ENCODE measurements at regions not wholly inside any gene's neighbourhood (a gene's known extent, or its start where the extent isn't known, plus 50 kb on each side); places are given as distances from the start of the nearest gene placed in this dataset.

- FAIRE-seq (no peak), DNase-seq (ENCODE audit: low read depth) (no peak)
- H4K20me1 ChIP-seq (ENCODE audit: insufficient read depth, low read length): no peaks in the 10 kb centered on the region
- no peak overlapping the region for H3K4me3 ChIP-seq (ENCODE audit: insufficient read depth, low read depth, low read length)
- no peak for TF ChIP-seq CTCF (IDR thresholded peaks at IDR 0.05; ENCODE audit: insufficient read depth, low read depth, low read length)
- no peak overlapping the region for H3K27ac ChIP-seq (ENCODE audit: low read depth, low read length)
- peaks cover 2% of the 10 kb centered on the region for H3K4me1 Mint-ChIP-seq (ENCODE audit: low read depth, unreplicated experiment)
- H3K79me2 ChIP-seq (ENCODE audit: insufficient read depth, low read length): no peaks in the 10 kb centered on the region
- H3K9me3 Mint-ChIP-seq (ENCODE audit: unreplicated experiment): no peaks in the 10 kb centered on the region
- no peak overlapping the region for H3K9ac ChIP-seq (ENCODE audit: low read length)
- no peaks in the 10 kb centered on the region for H3K27me3 Mint-ChIP-seq (ENCODE audit: low read depth, unreplicated experiment)
- H3K27ac Mint-ChIP-seq (ENCODE audit: unreplicated experiment): no peak overlapping the region
- no peak overlapping the region for H3K4me3 Mint-ChIP-seq (ENCODE audit: unreplicated experiment)
- H3K4me2 ChIP-seq (ENCODE audit: low read length): no peak overlapping the region
- H3K36me3 ChIP-seq (ENCODE audit: insufficient read depth, low read length): no peaks in the 10 kb centered on the region
- no peak overlapping the region for H2AFZ ChIP-seq (ENCODE audit: low read depth, low read length)
- H3K27me3 ChIP-seq (ENCODE audit: insufficient read depth, low read length): no peaks in the 10 kb centered on the region
- H3K9me3 ChIP-seq (ENCODE audit: insufficient read depth, low read depth, low read length): no peaks in the 10 kb centered on the region
- H3K36me3 Mint-ChIP-seq (ENCODE audit: low read depth, unreplicated experiment): no peaks in the 10 kb centered on the region
- no peaks in the 10 kb centered on the region for H3K4me1 ChIP-seq (ENCODE audit: insufficient read depth, low read length)
Measured at GRCh38 chr3:146796078-146796477, 190.9 kb upstream of the PLSCR5 start.

GRCh38 chr3:146783446-146783845 lies 178.3 kb upstream of the PLSCR5 start:
- peaks cover 9% of the 10 kb centered on the region for H3K4me1 Mint-ChIP-seq (ENCODE audit: low read depth, unreplicated experiment)
- H3K4me3 ChIP-seq (ENCODE audit: insufficient read depth, low read depth, low read length): no peak overlapping the region
- no peak overlapping the region for H3K4me2 ChIP-seq (ENCODE audit: low read length)
- no peaks in the 10 kb centered on the region for H3K79me2 ChIP-seq (ENCODE audit: insufficient read depth, low read length)
- H3K9me3 ChIP-seq (ENCODE audit: insufficient read depth, low read depth, low read length): no peaks in the 10 kb centered on the region
- H3K27me3 ChIP-seq (ENCODE audit: insufficient read depth, low read length): no peaks in the 10 kb centered on the region
- TF ChIP-seq CTCF (IDR thresholded peaks at IDR 0.05; ENCODE audit: insufficient read depth, low read depth, low read length): no peak
- no peak for TF ChIP-seq EZH2 (IDR thresholded peaks at IDR 0.05; ENCODE audit: insufficient read depth, low read length)
- H3K27ac ChIP-seq (ENCODE audit: low read depth, low read length): no peak overlapping the region
- peak; percentile 4 for DNase-seq (ENCODE audit: low read depth)
- H3K36me3 Mint-ChIP-seq (ENCODE audit: low read depth, unreplicated experiment): no peaks in the 10 kb centered on the region
- no peak overlapping the region for H3K9ac ChIP-seq (ENCODE audit: low read length)
- H3K9me3 Mint-ChIP-seq (ENCODE audit: unreplicated experiment): no peaks in the 10 kb centered on the region
- no peaks in the 10 kb centered on the region for H3K27me3 Mint-ChIP-seq (ENCODE audit: low read depth, unreplicated experiment)
- H3K27ac Mint-ChIP-seq (ENCODE audit: unreplicated experiment): no peak overlapping the region
- no peaks in the 10 kb centered on the region for H3K4me1 ChIP-seq (ENCODE audit: insufficient read depth, low read length)
- H3K36me3 ChIP-seq (ENCODE audit: insufficient read depth, low read length): no peaks in the 10 kb centered on the region
- H2AFZ ChIP-seq (ENCODE audit: low read depth, low read length): no peak overlapping the region
- FAIRE-seq: no peak
- no peaks in the 10 kb centered on the region for H4K20me1 ChIP-seq (ENCODE audit: insufficient read depth, low read length)
- H3K4me3 Mint-ChIP-seq (ENCODE audit: unreplicated experiment): no peak overlapping the region

- Histone ChIP-seq H2AFZ (ENCODE audit: low read depth, low read length) (no peak overlapping the region), H4K20me1 (ENCODE audit: insufficient read depth, low read length) (no peaks in the 10 kb centered on the region), H3K4me2 (ENCODE audit: low read length) (no peak overlapping the region), H3K9me3 (ENCODE audit: insufficient read depth, low read depth, low read length) (no peaks in the 10 kb centered on the region), H3K4me3 (ENCODE audit: insufficient read depth, low read depth, low read length) (no peak overlapping the region), H3K79me2 (ENCODE audit: insufficient read depth, low read length) (no peaks in the 10 kb centered on the region), H3K4me1 (ENCODE audit: insufficient read depth, low read length) (no peaks in the 10 kb centered on the region), H3K9ac (ENCODE audit: low read length) (no peak overlapping the region), H3K36me3 (ENCODE audit: insufficient read depth, low read length) (no peaks in the 10 kb centered on the region), H3K27ac (ENCODE audit: low read depth, low read length) (no peak overlapping the region), H3K27me3 (ENCODE audit: insufficient read depth, low read length) (no peaks in the 10 kb centered on the region)
- FAIRE-seq: no peak
- no peaks in the 10 kb centered on the region for H3K36me3 Mint-ChIP-seq (ENCODE audit: low read depth, unreplicated experiment)
- H3K27ac Mint-ChIP-seq (ENCODE audit: unreplicated experiment): no peak overlapping the region
- H3K4me1 Mint-ChIP-seq (ENCODE audit: low read depth, unreplicated experiment): peaks cover 9% of the 10 kb centered on the region
- peak; percentile 16 for DNase-seq (ENCODE audit: low read depth)
- H3K4me3 Mint-ChIP-seq (ENCODE audit: unreplicated experiment): no peak overlapping the region
- H3K9me3 Mint-ChIP-seq (ENCODE audit: unreplicated experiment): no peaks in the 10 kb centered on the region
- H3K27me3 Mint-ChIP-seq (ENCODE audit: low read depth, unreplicated experiment): no peaks in the 10 kb centered on the region
- no peak for TF ChIP-seq CTCF (IDR thresholded peaks at IDR 0.05; ENCODE audit: insufficient read depth, low read depth, low read length)
- TF ChIP-seq EZH2 (IDR thresholded peaks at IDR 0.05; ENCODE audit: insufficient read depth, low read length): no peak
Measured at GRCh38 chr3:146781606-146782005, 176.5 kb upstream of the PLSCR5 start.
